GM19035 (cell line): ENCODE measurements at regions not wholly inside any gene's neighbourhood (a gene's known extent, or its start where the extent isn't known, plus 50 kb on each side); places are given as distances from the start of the nearest gene placed in this dataset.
"Not testable (repeated sequence)": the region's sequence is repeated elsewhere in the genome, so short reads cannot be mapped to it uniquely, and the experiment has no call there.

Experiments used
- ATAC-seq: cut with Tn5 transposase; IDR thresholded peaks from one replicate; pipeline ENCODE4 v1.9.1; 2021; ENCODE audit not compliant: unreplicated experiment

DNA sequence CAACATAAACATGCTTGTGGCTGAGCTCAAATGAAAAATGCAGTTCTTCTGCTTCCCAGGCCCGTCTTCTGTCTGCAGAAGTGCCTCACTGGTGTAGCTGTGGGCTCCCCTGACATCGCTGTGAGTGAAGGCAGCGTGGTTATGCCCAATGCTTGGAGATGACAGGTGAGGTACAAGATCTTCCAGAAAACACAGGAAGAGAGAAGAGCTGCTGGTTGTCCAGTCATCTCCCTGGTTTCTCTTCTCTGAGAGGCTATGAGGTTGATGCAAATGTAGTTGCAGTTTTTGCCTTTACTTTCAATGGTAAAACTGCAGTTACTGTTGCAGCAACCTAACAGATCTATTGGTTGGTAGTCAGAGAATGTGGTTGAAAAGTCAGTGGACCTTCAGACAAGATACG is 223.6 kb downstream of the GATA3 start:
- no peak for ATAC-seq

DNA sequence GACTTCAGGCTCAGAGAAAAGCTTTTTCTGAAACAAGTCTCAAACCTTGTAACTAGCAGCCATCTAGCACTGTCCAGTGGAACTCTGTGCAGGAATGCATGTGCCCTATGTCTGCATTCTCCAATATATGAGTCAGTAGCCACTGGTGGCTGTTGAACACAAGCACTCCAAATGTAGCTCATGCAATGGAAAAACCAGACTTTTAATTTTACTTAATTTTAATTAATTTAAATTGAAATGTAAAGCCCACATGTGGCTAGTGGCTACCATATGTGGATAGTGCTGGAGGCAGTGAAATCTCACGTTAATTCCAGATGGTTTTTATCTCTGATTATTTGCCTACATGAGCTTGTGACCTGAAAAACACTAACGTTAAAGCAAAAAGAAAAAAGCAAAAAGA is 225.1 kb downstream of the GATA3 start:
- no peak for ATAC-seq

DNA sequence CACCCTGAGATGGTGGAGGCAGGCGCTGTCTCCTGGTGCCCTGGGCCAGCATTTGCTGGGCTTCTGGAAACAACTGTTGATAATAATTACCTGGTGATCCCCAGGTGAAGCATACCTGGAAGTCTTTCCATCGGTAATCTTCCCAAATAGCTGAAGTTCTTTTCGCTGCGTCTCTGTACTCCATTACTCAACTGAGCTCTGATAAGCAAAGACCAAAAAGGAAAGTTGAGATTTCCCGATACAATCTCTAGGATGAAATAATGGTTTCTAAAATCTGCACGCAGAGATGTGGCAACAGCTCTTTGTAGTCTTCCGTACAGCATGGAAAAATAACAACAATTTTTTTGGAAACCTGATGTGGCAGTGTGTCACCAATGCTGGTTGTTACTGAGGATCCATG is 226.5 kb downstream of the GATA3 start:
- no peak for ATAC-seq

DNA sequence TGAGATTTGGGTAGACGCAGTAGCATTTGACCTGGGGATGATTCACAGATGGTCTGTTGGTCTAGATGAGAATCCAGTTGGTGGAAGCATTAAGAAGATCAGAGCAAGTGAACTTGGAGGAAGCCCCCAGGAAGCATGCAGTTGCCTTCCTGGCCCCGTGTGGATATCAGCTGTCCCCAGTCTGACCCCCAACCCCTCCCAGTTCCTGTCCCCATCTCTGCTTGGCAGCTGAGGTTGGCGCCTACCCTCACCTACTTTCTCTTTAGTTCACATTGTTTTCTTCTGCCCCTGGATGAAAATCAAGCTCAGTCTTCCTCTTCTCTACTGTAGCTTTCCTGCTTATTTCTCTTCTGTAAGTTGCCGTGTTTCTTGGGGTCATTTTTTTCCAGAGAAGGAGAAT is 227.9 kb downstream of the GATA3 start:
- ATAC-seq = no peak

DNA sequence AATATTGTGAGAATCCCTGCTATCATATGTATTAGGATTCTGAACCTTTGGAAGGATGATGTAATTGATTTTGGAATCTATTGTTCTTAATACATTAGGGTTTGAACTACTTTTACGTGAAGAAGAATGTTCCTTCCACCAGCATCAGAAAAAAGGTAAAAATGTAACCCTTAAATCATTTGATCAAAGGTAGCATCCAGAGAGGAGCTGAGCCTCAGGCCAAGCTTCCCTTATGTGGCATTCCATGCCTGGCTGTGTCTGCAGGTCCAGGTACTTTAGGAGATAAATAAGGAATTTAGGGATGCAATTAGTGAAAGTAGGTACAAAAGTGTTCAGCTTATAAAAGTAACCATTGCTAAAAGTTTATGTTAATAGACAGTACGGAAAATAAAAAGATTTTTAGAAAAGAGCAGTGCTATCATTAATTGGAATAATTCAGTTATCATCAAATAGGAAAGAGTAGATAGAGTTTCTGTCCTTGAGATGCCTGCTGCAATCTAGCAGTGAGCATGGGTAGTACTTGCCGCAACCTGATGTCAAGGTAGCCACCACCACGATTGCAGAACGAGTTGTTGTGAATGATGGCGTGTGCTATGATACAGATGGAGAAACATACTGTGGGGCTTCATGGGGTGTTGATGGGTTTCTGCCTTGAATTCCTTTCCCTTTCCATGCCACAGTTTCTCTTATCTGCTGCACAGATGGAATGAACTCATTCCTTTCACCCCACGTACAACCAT is 228.8 kb downstream of the GATA3 start:
- no peak for ATAC-seq

DNA sequence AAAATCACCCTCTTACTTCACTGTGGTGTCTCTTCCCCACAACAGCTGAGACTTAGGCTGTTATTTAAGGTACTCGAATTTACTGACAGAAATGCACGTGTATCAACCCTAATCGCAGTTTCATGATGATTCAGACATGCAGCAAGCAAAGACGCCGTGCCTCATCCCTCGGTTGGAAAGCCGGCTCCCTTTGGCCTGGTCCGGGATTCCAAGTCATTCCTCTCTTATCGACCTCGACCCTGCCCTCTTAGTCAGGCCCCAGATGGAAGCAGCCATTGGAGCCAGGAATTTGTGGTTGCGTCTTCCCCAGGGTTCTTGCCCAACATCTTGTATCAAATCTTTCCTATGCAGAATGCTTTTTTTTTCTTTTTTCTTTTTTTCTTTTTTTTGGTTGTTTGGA is 229.5 kb downstream of the GATA3 start:
- ATAC-seq = no peak

DNA sequence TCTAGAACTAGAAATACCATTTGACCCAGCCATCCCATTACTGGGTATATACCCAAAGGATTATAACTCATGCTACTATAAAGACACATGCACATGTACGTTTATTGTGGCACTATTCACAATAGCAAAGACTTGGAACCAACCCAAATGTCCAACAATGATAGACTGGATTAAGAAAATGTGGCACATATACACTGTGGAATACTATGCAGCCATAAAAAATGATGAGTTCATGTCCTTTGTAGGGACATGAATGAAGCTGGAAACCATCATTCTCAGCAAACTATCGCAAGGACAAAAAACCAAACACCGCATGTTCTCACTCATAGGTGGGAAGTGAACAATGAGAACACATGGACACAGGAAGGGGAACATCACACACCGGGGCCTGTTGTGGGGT is 231.5 kb downstream of the GATA3 start:
- ATAC-seq = not testable (repeated sequence)

DNA sequence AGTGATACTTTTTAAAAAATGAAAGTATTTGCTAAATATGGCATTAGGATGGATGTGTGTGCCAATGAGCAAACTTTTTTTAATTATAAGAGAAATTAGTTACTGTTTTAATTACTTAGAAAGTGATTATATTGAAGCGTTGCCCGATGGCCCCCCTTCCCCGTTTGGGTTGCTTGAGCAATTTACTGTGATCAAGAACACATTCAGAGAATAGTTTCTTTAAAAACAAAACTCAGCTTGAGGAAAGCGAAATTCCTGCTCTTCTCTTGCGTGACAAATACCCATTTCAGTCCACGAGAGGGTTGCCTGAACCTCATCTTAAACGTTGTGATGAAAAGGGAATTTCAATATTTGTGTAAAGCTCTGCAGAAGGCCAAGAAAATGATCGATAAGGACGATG is 234.1 kb downstream of the GATA3 start:
- ATAC-seq = no peak

DNA sequence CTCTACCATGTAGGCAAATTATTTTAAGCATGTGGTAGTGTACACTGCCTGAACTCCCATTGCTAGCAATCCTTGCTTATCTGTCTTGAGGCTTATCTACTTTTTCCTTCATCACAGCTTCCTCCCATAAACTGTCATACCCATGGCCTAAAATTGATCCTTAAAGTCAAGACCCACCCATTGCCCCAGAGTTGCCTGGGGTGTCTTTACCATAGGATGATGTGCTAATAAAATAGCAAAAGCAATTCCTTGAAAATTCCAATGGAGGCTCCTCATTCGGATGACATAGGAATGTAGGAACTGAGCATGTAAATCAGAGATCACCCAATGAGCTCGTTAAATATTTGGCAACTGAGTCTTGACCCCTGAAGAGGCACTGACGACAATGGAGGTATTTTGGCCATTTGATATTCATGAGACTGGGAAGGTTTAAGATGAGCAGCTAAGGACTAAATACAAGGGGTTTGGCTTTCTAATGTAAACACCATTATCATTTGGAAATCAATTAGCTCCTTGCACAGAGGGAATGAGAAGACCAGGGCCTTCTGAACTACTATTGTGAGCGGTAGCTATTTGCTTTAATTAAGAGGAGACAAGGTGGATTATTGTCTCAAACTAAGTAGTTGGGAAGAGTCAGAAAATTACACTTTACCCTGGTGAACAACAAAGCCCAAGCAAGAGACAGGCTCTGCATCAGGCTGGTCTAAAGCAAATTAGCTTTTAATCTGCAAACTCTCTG is 234.9 kb downstream of the GATA3 start:
- no peak for ATAC-seq

DNA sequence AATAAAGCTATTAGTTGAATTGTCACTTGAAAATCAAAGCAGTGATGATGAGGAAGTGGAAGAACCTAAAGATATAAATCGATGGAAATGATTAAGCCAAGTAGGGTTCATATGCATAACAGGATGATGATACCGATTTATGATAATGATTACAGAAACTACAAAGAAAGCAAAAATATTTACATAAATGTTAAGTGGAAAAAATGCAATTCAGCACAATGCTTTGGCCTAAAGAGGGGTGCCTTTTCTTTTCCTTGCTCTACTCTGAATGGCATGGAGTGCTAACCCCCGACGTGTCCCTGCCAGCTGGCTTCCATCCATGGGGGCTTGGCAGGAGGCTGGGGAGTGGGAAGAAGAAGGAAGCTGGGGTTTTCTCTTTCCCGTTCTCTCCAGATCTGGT is 240.3 kb downstream of the GATA3 start:
- ATAC-seq = no peak

DNA sequence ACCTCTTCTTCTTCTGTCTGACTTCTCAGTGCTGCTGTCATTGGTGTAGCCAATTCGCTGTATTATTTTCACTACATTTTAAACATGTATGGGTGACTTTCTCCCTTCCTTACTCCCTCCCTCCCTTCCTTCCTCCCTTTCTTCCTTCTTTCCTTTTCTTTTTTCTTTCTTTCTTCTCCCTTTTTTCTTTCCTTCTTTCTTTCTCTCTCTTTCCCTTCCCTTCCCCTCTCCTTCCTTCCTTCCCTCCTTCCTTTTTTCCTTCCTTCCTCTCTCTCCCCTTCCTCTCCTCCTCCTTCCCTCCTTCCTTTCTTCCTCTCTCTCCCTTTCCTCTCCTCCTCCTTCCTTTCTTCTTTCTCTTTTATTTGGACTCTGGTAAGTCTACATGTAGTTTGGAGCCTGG is 240.8 kb downstream of the GATA3 start:
- ATAC-seq = no peak

DNA sequence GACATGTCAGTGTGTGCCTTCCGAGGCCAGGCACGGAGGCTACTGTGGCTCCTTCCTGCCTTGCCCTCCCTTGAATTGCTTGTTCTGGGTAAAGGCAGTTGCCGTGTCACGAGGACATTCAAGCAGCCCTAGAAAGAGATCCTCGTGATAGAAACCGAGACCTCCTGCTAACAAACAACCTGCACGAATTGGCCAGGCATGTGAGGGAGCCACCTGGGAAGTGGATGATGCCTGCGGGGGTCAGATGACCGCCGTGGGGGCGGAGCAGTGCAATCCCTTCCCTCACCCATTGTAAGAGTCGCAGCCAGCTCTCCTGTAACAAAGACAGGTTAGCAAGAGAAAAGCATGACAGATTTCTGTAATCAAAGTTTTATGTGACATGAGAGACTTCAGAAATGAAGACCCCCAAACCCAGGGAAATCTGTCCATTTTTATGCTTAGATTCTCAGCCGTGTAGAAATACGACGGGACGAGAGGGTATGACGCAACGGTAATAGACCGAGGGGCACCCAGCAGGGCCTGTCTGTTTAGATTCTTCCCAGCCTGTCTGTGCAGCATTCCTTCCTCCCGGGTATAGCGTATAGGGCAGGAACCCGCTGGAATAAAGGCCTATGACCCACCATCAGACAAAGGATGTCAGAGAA is 241.7 kb downstream of the GATA3 start:
- no peak for ATAC-seq

DNA sequence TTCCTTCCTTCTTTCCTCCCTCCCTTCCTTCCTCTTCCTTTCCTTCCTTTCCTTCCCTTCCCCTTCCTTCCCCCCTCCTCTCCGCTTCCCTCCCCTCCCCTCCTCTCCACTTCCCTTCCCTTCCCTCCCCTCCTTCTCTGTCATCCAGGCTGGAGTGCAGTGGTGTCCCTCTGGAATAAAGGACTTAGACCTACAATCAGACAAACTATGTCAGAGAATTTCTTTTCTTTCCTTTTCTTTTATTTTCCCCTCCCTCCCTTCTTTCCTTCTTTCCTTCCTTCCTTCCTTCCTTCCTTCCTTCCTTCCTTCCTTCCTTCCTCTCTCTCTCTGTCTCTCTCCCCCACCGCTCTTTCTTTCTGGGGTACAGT is 242.2 kb downstream of the GATA3 start:
- no peak for ATAC-seq

DNA sequence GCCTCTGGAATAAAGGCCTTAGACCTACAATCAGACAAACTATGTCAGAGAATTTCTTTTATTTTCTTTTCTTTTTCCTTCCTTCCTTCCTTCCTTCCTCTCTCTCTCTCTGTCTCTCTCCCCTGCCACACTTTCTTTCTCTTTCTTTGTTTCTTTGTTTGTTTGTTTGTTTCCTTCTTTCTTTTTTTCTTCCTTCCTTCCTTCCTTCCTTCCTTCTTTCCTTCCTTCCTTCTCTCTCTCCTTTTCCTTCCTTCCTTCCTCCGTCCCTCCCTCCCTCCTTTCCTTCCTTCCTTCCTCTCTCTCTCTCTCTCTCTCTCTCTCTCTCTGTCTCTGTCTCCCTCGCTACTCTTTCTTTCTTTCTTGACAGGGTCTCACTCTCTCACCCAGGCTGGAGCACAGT is 242.6 kb downstream of the GATA3 start:
- ATAC-seq = no peak

DNA sequence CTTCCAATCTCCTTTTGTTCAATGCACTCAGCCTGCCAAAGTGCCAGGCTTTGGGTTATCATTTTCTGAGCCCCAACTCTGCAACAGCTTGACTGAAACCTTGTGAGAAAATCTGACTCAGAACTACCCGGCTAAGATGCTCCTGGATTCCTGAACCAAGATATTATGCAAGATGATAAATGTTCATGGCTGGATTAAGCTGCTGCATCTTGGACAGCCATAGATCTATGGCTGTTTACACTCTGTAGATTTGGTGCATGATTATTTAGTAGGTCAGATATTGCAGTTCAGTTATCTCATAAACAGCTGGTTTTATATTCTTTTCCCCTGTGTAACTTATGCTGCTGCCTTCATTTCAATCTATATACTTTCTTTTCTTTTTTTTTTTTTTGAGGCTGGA is 243.5 kb downstream of the GATA3 start:
- ATAC-seq = no peak

DNA sequence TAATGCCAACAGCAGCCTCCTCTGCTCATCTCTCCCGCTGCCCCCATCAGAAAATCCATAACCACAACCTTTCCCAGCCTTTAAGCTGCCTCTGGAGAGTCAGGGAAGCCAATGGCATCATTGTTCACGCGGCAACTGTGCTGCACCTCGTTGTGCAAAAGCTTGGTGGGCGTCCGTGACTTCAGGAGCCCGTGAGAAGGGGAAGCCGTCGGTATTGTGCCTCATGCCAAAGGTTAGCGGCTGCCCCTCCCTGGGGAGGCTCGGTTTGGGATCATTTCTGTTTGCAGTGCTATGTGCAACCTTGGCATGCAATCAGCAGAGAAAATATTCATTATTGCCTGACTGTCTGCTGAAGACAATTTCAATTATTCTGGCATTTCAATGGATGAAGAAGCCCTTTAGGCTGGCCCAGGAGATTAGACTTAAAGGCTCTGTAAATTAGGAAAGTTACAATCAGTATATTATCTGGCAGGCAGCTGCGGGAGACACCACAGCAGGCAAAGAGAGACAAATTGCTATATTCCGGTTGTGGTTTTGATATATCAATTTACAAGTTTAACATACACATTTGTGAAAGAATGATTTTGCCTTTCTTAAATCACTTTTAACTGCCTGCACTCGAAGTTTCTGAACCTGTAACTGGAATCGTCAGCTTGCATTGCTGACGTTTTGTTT is 244.5 kb downstream of the GATA3 start:
- ATAC-seq = no peak

DNA sequence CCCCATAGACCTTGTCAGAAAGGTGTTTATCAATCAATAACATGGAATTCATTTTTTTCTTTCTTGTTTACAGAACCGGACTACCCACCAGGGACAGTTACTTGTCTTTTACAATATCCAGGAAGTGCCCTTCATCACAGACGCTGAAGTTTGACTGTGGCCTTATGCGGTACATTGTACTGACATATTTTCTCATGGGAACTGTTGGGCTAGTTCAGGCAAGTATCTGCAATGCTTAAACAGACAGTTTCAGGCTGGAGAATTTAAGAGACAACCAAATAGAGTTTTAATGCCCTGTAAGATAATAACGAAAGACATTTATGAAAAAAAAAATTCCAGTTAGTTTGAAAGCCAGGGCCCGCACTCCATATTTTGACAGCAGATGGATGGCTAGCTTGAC is 246.4 kb downstream of the GATA3 start:
- no peak for ATAC-seq

DNA sequence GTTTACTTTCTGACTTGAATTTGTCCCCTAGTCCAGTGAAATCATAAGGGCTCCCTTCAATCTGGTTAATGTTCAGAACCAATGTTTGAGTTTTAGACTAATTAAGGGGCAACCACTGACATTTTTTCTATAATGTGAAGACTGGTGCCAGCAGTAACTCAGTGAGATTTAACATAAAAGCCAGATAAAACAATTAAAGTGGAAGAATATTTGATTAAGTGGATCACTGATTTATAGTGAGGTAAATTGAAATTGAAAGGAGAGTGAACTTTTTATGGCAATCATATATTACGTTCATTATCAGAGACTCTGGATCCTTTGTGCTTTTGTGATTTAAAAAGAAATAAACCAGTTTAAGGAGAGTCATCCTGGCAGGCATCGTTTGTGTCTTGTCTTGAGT is 246.8 kb downstream of the GATA3 start:
- no peak for ATAC-seq

DNA sequence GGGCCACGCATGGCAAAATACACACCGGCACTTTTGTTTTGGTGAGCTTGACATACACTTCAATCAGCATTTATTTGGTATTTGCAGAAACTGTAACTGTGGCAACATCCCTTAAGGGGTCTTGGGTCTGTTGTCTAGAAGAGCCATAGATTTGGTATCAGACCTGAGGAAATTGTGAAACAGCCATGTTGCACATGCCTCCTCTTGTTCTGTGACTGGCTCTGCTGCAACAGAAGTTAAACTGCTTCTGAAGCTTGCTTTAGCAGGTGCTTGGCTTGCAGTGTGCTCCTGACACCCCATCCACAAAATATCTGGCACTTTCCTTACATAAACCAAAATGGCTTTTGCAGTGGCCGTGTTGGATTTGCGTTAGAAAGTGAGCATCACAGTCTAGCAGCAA is 247.3 kb downstream of the GATA3 start:
- ATAC-seq = no peak

DNA sequence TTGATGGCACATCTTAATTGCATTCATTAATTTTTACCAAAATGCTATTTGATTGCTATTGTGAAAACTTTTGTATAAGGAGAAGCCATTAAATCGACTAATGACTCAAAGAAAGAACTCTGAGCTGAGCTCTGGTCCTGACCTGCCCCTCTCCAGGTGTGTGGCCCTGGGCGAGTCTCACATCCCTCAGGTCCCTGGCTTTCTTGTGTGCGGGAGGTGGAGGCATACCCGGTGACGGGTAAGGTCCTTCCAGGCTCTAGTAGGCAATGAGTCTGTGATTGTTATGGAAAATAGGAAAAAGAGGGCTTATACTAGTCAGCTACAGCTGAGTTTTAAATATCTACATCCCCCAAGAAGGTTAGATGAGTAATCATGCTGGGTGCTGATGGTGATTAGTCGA is 248.1 kb downstream of the GATA3 start:
- ATAC-seq = no peak

DNA sequence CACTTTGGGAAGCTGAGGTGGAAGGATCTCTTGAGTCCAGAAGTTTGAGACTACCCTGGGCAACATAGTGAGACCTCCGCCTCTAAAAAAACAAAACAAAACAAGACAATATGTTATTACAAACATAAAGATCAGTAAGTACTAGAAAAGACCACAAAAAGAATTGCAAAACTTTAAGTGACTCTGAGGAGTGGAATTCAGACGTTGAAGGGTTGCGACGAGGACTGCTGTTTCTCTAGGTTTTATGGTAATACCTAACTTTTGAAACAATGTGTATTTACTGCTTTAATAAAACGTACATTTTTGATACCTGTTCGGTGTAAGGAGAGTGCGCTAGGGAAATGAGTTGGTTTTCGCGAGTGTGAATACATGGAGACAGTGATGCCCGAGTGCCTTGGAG is 250.4 kb downstream of the GATA3 start:
- ATAC-seq = no peak
